Endothelial cell of umbilical vein (primary cell): ENCODE measurements at regions not wholly inside any gene's neighbourhood (a gene's known extent, or its start where the extent isn't known, plus 50 kb on each side); places are given as distances from the start of the nearest gene placed in this dataset.

Experiments
- BruUV-seq: library from RNA; stranded (reverse); fragments of 400-500 nt; replicated peaks from 2 replicates; lab custom pipeline; 2021; lab: Mats Ljungman, UMichigan
- CTCF ChIA-PET: fragments of 300-600, 350-600 bp; sonication (Branson Sonifier 250); formaldehyde crosslinking; loops from one replicate; lab custom pipeline; 2021; ENCODE audit warnings: antibody characterized with exemption, inconsistent platforms; lab: Charles Lee
- POLR2A ChIA-PET: fragments of 300-600, 350-600 bp; sonication (Branson Sonifier 250); formaldehyde crosslinking; loops from one replicate; lab custom pipeline; 2021; ENCODE audit warnings: antibody characterized with exemption, inconsistent platforms; lab: Charles Lee
- DNase-seq: peaks from one replicate; pipeline ENCODE4 v3.0.0-alpha.2; 2011; ENCODE audit warnings: low read depth, low spot score
- FAIRE-seq: peaks from 2 replicates; lab custom pipeline; 2011; peaks lifted over from hg19 to GRCh38; lab: Jason Lieb, UNC
- H2AFZ ChIP-seq: 2 replicates; pipeline ENCODE4 v1.6.0; 2012; ENCODE audit warnings: low read depth, low read length, control low read depth, inconsistent platforms
- H3K27ac ChIP-seq: 2 replicates; pipeline ENCODE4 v1.5.1; 2011; ENCODE audit warnings: low read depth, mild to moderate bottlenecking, control low read depth, low read length, moderate library complexity; ENCODE audit not compliant: insufficient read depth
- H3K27me3 ChIP-seq, 2 experiments: 2 replicates each; pipeline versions ENCODE4 v1.6.0 to v1.6.1; 2011; ENCODE audit warnings: low read length in 2 of 2, mixed read lengths in 1 of 2; ENCODE audit not compliant: control insufficient read depth in 2 of 2, insufficient read depth in 2 of 2
- H3K36me3 ChIP-seq, 2 experiments: 2 replicates in 1 of 2; 3 replicates in 1 of 2; pipeline ENCODE4 v1.5.1; 2011; ENCODE audit warnings: low read length in 2 of 2, mild to moderate bottlenecking in 1 of 2, moderate library complexity in 1 of 2; ENCODE audit not compliant: control insufficient read depth in 2 of 2, insufficient read depth in 2 of 2; ENCODE audit errors: extremely low read depth in 1 of 2
- H3K4me1 ChIP-seq: 3 replicates; pipeline ENCODE4 v1.5.1; 2011; ENCODE audit warnings: mild to moderate bottlenecking, low read length; ENCODE audit not compliant: control insufficient read depth, insufficient read depth; ENCODE audit errors: extremely low read depth
- H3K4me2 ChIP-seq: 2 replicates; pipeline ENCODE4 v1.6.1; 2011; ENCODE audit warnings: low read length, control low read depth, mixed read lengths; ENCODE audit not compliant: insufficient read depth
- H3K4me3 ChIP-seq, 3 experiments: fragments of 200-600 bp in 1 of 3; sonication (generic), shearing (Covaris generic) in 1 of 3; replicated peaks in 1 of 3; 2 replicates each; pipeline ENCODE4 v1.5.1; 2011 to 2016; ENCODE audit warnings: control low read depth in 3 of 3, low read length in 3 of 3, mild to moderate bottlenecking in 2 of 3, inconsistent platforms in 1 of 3, low read depth in 1 of 3, moderate library complexity in 1 of 3; ENCODE audit not compliant: insufficient read depth in 1 of 3
- H3K79me2 ChIP-seq: 2 replicates; pipeline ENCODE4 v1.6.0; 2012; ENCODE audit warnings: low read length, inconsistent platforms; ENCODE audit not compliant: control insufficient read depth, insufficient read depth
- H3K9ac ChIP-seq: replicated peaks from 2 replicates; pipeline ENCODE3; 2011; ENCODE audit warnings: low read length, control low read depth; ENCODE audit not compliant: insufficient read depth; ENCODE audit errors: extremely low read depth
- H3K9me1 ChIP-seq: replicated peaks from 3 replicates; pipeline ENCODE4 v1.6.0; 2011; ENCODE audit warnings: mild to moderate bottlenecking, low read length; ENCODE audit not compliant: control insufficient read depth, insufficient read depth; ENCODE audit errors: extremely low read depth
- H3K9me3 ChIP-seq: replicated peaks from 2 replicates; pipeline ENCODE4 v1.5.1; 2012; ENCODE audit warnings: low read length, inconsistent platforms; ENCODE audit not compliant: control insufficient read depth, insufficient read depth
- H4K20me1 ChIP-seq: replicated peaks from 2 replicates; pipeline ENCODE3; 2011; ENCODE audit warnings: mild to moderate bottlenecking, low read length; ENCODE audit not compliant: control insufficient read depth, insufficient read depth; ENCODE audit errors: extremely low read depth
- CTCF ChIP-seq, 2 donors: IDR thresholded peaks; 1 replicate in 1 of 2; 2 replicates in 1 of 2; pipeline ENCODE4 v1.5.1; 2011; ENCODE audit warnings: low read length in 2 of 2, mild to moderate bottlenecking in 2 of 2, moderate library complexity in 2 of 2, control low read depth in 1 of 2, inconsistent platforms in 1 of 2, low read depth in 1 of 2; ENCODE audit not compliant: insufficient read depth in 1 of 2; ENCODE audit errors: extremely low read depth in 1 of 2
- EZH2 ChIP-seq: IDR thresholded peaks from 2 replicates; pipeline ENCODE4 v1.6.1; 2012; ENCODE audit warnings: borderline replicate concordance, low read depth, mild to moderate bottlenecking, moderate library complexity, low read length, inconsistent platforms; ENCODE audit not compliant: severe bottlenecking
- FOS ChIP-seq: IDR thresholded peaks from 2 replicates; pipeline ENCODE4 v1.6.1; 2011; ENCODE audit warnings: mild to moderate bottlenecking, low read length, moderate library complexity, borderline replicate concordance; ENCODE audit not compliant: insufficient read depth
- GATA2 ChIP-seq: IDR thresholded peaks from 2 replicates; pipeline ENCODE4 v1.7.0; 2011; ENCODE audit warnings: low read depth, mild to moderate bottlenecking, moderate library complexity, mixed read lengths, low read length; ENCODE audit not compliant: insufficient read length, insufficient read depth
- JUN ChIP-seq: IDR thresholded peaks from 2 replicates; pipeline ENCODE4 v1.6.1; 2011; ENCODE audit warnings: borderline replicate concordance, low read depth; ENCODE audit not compliant: insufficient read length, insufficient read depth
- MAX ChIP-seq: IDR thresholded peaks from 2 replicates; pipeline ENCODE4 v1.6.1; 2011; ENCODE audit not compliant: insufficient read depth, insufficient read length
- MYC ChIP-seq: IDR thresholded peaks from one replicate; pipeline ENCODE4 v1.6.1; 2011; ENCODE audit warnings: mild to moderate bottlenecking, low read depth, low read length
- POLR2A ChIP-seq: IDR thresholded peaks from 2 replicates; pipeline ENCODE4 v1.6.1; 2012; ENCODE audit warnings: low read depth, mild to moderate bottlenecking, control low read depth, low read length
- POLR2AphosphoS5 ChIP-seq: IDR thresholded peaks from 2 replicates; pipeline ENCODE4 v1.6.1; 2012; ENCODE audit warnings: low read depth, mild to moderate bottlenecking, control low read depth, low read length, moderate library complexity; ENCODE audit not compliant: insufficient read depth
- dilution Hi-C: fragments of 300-500 bp; cut with MboI; formaldehyde crosslinking; loops from one replicate; pipeline ENCODE4 v1.15.0; 2019; ENCODE audit warnings: low sequenced_read_pairs; ENCODE audit not compliant: extremely low pct_ligation_motif_present
- intact Hi-C: fragments of 100-400 bp; cut with micrococcal nuclease; formaldehyde crosslinking; loops from one replicate; pipeline ENCODE4 v1.10.0; 2022

- dilution Hi-C loops (no loop called here), intact Hi-C loops (no loop called here)
- TF ChIP-seq GATA2 = no peak
- TF ChIP-seq FOS = no peak
- no peak for TF ChIP-seq MAX
- no peak for TF ChIP-seq EZH2
- no peak for TF ChIP-seq CTCF (IDR thresholded peaks at IDR 0.05; ENCODE audit: extremely low read depth in 1 of 2, insufficient read depth in 1 of 2, low read depth in 1 of 2, low read length in 2 of 2)
- no peak for TF ChIP-seq JUN
- TF ChIP-seq POLR2AphosphoS5 = no peak
- no peak for TF ChIP-seq POLR2A
- TF ChIP-seq MYC = no peak
- H3K27me3 ChIP-seq = no peaks in the 10 kb centered on the region
- BruUV-seq = no TSS peak
- H3K9ac ChIP-seq = no peak overlapping the region
- H3K79me2 ChIP-seq = no peaks in the 10 kb centered on the region
- H3K27ac ChIP-seq = no peak overlapping the region
- H4K20me1 ChIP-seq = no peaks in the 10 kb centered on the region
- POLR2A ChIA-PET = no interaction called here
- H3K4me2 ChIP-seq = no peak overlapping the region
- H3K36me3 ChIP-seq = no peaks in the 10 kb centered on the region
- CTCF ChIA-PET = no interaction called here
- no peaks in the 10 kb centered on the region for H3K9me3 ChIP-seq
- H2AFZ ChIP-seq = no peak overlapping the region
- no peaks in the 10 kb centered on the region for H3K9me1 ChIP-seq
- no peaks in the 10 kb centered on the region for H3K4me1 ChIP-seq
- no peak overlapping the region for H3K4me3 ChIP-seq
- DNase-seq = no peak
- FAIRE-seq = no peak
Measured at GRCh38 chr3:30131191-30131590, 475.2 kb upstream of the TGFBR2 start.
